H9 (cell line): ENCODE measurements at regions not wholly inside any gene's neighbourhood (a gene's known extent, or its start where the extent isn't known, plus 50 kb on each side); places are given as distances from the start of the nearest gene placed in this dataset.

Experiments
- DNase-seq: peaks from one replicate; pipeline ENCODE4 v3.0.0-alpha.2; 2017
- H2AFZ ChIP-seq: one replicate; pipeline ENCODE4 v1.6.1; 2013; ENCODE audit warnings: mild to moderate bottlenecking, low read length, control low read depth, moderate library complexity
- H2AK5ac ChIP-seq: 2 replicates; pipeline ENCODE4 v1.6.1; 2013; ENCODE audit warnings: low read length, control low read depth, mixed read lengths; ENCODE audit not compliant: insufficient read length
- H2BK120ac ChIP-seq: one replicate; pipeline ENCODE4 v1.6.1; 2013; ENCODE audit warnings: low read depth, mild to moderate bottlenecking, low read length, control low read depth, inconsistent platforms; ENCODE audit not compliant: poor library complexity, severe bottlenecking
- H2BK12ac ChIP-seq: 2 replicates; pipeline ENCODE4 v1.6.1; 2013; ENCODE audit warnings: low read length, control low read depth, mixed read lengths, low read depth; ENCODE audit not compliant: insufficient read length
- H2BK15ac ChIP-seq: 2 replicates; pipeline ENCODE4 v1.6.1; 2013; ENCODE audit warnings: low read depth, low read length, control low read depth
- H2BK20ac ChIP-seq: one replicate; pipeline ENCODE4 v1.6.1; 2013; ENCODE audit warnings: low read depth, mild to moderate bottlenecking, low read length, control low read depth, inconsistent platforms; ENCODE audit not compliant: poor library complexity, severe bottlenecking
- H2BK5ac ChIP-seq: 2 replicates; pipeline ENCODE4 v1.6.1; 2013; ENCODE audit warnings: low read length, control low read depth, mixed read lengths; ENCODE audit not compliant: insufficient read length
- H3K14ac ChIP-seq: 2 replicates; pipeline ENCODE4 v1.6.1; 2013; ENCODE audit warnings: low read length, control low read depth; ENCODE audit not compliant: insufficient read depth
- H3K18ac ChIP-seq: 2 replicates; pipeline ENCODE4 v1.6.1; 2013; ENCODE audit warnings: low read depth, mild to moderate bottlenecking, mixed read lengths, low read length, control low read depth; ENCODE audit not compliant: insufficient read length
- H3K23ac ChIP-seq: 2 replicates; pipeline ENCODE4 v1.6.1; 2013; ENCODE audit warnings: low read length, control low read depth, mixed read lengths, low read depth; ENCODE audit not compliant: insufficient read length
- H3K23me2 ChIP-seq: 2 replicates; pipeline ENCODE4 v1.6.1; 2013; ENCODE audit warnings: low read depth, mild to moderate bottlenecking, mixed read lengths, low read length, control low read depth; ENCODE audit not compliant: insufficient read length, poor library complexity, severe bottlenecking
- H3K27ac ChIP-seq: 2 replicates; pipeline ENCODE4 v1.5.1; 2013; ENCODE audit warnings: low read length, control low read depth, mixed read lengths, low read depth; ENCODE audit not compliant: insufficient read length
- H3K27me3 ChIP-seq: 2 replicates; pipeline ENCODE4 v1.6.1; 2013; ENCODE audit warnings: low read length, control low read depth, inconsistent platforms; ENCODE audit not compliant: insufficient read depth
- H3K4ac ChIP-seq: 2 replicates; pipeline ENCODE4 v1.6.1; 2013; ENCODE audit warnings: low read depth, mild to moderate bottlenecking, control low read depth, inconsistent platforms, low read length, moderate library complexity
- H3K4me1 ChIP-seq: 2 replicates; pipeline ENCODE4 v1.6.1; 2013; ENCODE audit warnings: low read length, control low read depth, inconsistent platforms; ENCODE audit not compliant: insufficient read depth
- H3K4me2 ChIP-seq: 2 replicates; pipeline ENCODE4 v1.6.1; 2013; ENCODE audit warnings: low read length, control low read depth, mixed read lengths; ENCODE audit not compliant: insufficient read length, insufficient read depth
- H3K56ac ChIP-seq: 2 replicates; pipeline ENCODE4 v1.6.1; 2013; ENCODE audit warnings: low read depth, mild to moderate bottlenecking, mixed read lengths, low read length, control low read depth; ENCODE audit not compliant: insufficient read length
- H3K79me1 ChIP-seq: 2 replicates; pipeline ENCODE4 v1.6.1; 2013; ENCODE audit warnings: low read depth, mild to moderate bottlenecking, moderate library complexity, low read length, control low read depth, inconsistent platforms; ENCODE audit not compliant: insufficient read depth, poor library complexity, severe bottlenecking
- H3K79me2 ChIP-seq: 2 replicates; pipeline ENCODE4 v1.6.1; 2013; ENCODE audit warnings: low read length, control low read depth, inconsistent platforms; ENCODE audit not compliant: insufficient read depth
- H3K9ac ChIP-seq: 2 replicates; pipeline ENCODE4 v1.6.1; 2013; ENCODE audit warnings: low read length, control low read depth, mixed read lengths; ENCODE audit not compliant: insufficient read length; ENCODE audit errors: extremely low read depth
- H3K9me3 ChIP-seq: one replicate; pipeline ENCODE4 v1.6.1; 2013; ENCODE audit warnings: low read depth, low read length, inconsistent platforms; ENCODE audit not compliant: control insufficient read depth
- H3T11ph ChIP-seq: one replicate; pipeline ENCODE4 v1.6.1; 2013; ENCODE audit warnings: mild to moderate bottlenecking, low read length, control low read depth, inconsistent platforms
- H4K20me1 ChIP-seq: one replicate; pipeline ENCODE4 v1.6.1; 2013; ENCODE audit not compliant: control insufficient read depth, insufficient read length, insufficient read depth
- H4K5ac ChIP-seq: 2 replicates; pipeline ENCODE4 v1.6.1; 2013; ENCODE audit warnings: low read depth, mild to moderate bottlenecking, mixed read lengths, low read length, control low read depth; ENCODE audit not compliant: insufficient read length
- H4K8ac ChIP-seq: replicated peaks from 2 replicates; pipeline ENCODE4 v1.6.1; 2013; ENCODE audit warnings: low read length, control low read depth, mixed read lengths, low read depth; ENCODE audit not compliant: insufficient read length
- H4K91ac ChIP-seq: 2 replicates; pipeline ENCODE4 v1.6.1; 2013; ENCODE audit warnings: low read depth, mild to moderate bottlenecking, moderate library complexity, mixed read lengths, low read length, control low read depth; ENCODE audit not compliant: insufficient read length
- H3K27ac Mint-ChIP-seq, 3 experiments: 2 replicates in 2 of 3; 3 replicates in 1 of 3; pipeline ENCODE4 v1.8.0; 2020 to 2021; ENCODE audit warnings: mixed read lengths in 3 of 3, mild to moderate bottlenecking in 1 of 3, moderate library complexity in 1 of 3
- H3K27me3 Mint-ChIP-seq: 2 replicates; pipeline ENCODE4 v1.8.0; 2021; ENCODE audit warnings: low read depth, mild to moderate bottlenecking, moderate library complexity, mixed read lengths
- H3K36me3 Mint-ChIP-seq, 3 experiments: 2 replicates in 2 of 3; 3 replicates in 1 of 3; pipeline ENCODE4 v1.8.0; 2020 to 2021; ENCODE audit warnings: low read depth in 3 of 3, mixed read lengths in 3 of 3; ENCODE audit not compliant: insufficient read depth in 1 of 3
- H3K4me1 Mint-ChIP-seq, 2 experiments: 2 replicates each; pipeline ENCODE4 v1.8.0; 2020; ENCODE audit warnings: mixed read lengths in 2 of 2
- H3K4me3 Mint-ChIP-seq, 2 experiments: 2 replicates in 1 of 2; 3 replicates in 1 of 2; pipeline ENCODE4 v1.8.0; 2020 to 2021; ENCODE audit warnings: mild to moderate bottlenecking in 2 of 2, mixed read lengths in 2 of 2, moderate library complexity in 1 of 2
- H3K9me3 Mint-ChIP-seq, 2 experiments: 2 replicates in 1 of 2; 3 replicates in 1 of 2; pipeline ENCODE4 v1.8.0; 2020; ENCODE audit warnings: mild to moderate bottlenecking in 2 of 2, mixed read lengths in 2 of 2, moderate library complexity in 1 of 2
- WGBS: extraction: QIAGEN DNeasy Blood & Tissue Kit; methylation state at CpG from one replicate; pipeline ENCODE4 v1.1.7; 2013; ENCODE audit warnings: missing lambda C conversion rate, low lambda C conversion rate, mixed read lengths; ENCODE audit not compliant: insufficient read length; ENCODE audit errors: extremely low coverage; 5-methylcytosine and 5-hydroxymethylcytosine counted together
- TF ChIP-seq, protein P1 (sequence below): fragments of 200-600 bp; sonication (generic); conservative IDR thresholded peaks from 3 replicates; pipeline ENCODE4 v1.8.0; 2021; ENCODE audit warnings: antibody characterized with exemption, mild to moderate bottlenecking

DNA sequence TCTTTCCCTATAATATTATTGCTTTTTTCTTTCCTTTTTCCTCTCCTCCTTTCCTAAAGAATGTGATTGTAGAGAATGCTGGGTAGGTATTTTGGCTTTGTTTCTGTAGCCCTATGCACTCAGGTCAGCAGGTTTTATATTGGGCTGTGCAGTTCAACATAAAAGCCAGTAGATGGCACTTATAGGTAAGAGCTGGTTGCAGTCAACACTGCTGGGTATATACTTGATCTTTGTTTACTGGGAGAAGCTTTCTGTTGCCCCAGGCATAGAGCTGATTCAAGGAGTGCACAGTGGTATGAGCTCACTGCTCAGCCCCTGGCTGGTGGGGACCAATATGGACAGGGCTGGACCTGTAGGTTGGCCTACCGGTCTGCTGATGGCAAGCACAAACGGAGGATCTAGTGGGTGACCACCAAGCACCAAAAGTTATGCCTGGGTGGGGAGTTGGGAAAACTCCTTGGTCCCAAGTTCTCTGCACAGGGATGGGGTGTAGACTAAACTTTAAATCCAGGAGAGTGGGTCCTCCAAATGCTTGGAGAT is 378.9 kb downstream of the PMP22 start:
- Histone ChIP-seq H4K20me1 (no peaks in the 10 kb centered on the region), H2BK120ac (no peak overlapping the region), H2AK5ac (no peak overlapping the region), H2BK12ac (no peak overlapping the region), H3K4ac (no peak overlapping the region), H3K9ac (no peak overlapping the region), H3K27ac (no peak overlapping the region), H3K18ac (no peak overlapping the region), H3K79me2 (no peaks in the 10 kb centered on the region), H3T11ph (no peak overlapping the region), H2BK15ac (no peak overlapping the region), H4K8ac (no peak overlapping the region), H3K14ac (no peak overlapping the region), H3K79me1 (no peaks in the 10 kb centered on the region), H3K27me3 (no peaks in the 10 kb centered on the region), H3K9me3 (no peaks in the 10 kb centered on the region), H2AFZ (no peak overlapping the region), H3K56ac (no peak overlapping the region), H3K4me2 (no peak overlapping the region), H3K4me1 (no peaks in the 10 kb centered on the region), H3K23me2 (no peaks in the 10 kb centered on the region), H2BK5ac (no peak overlapping the region), H4K91ac (no peak overlapping the region), H3K23ac (no peak overlapping the region), H2BK20ac (no peak overlapping the region), H4K5ac (no peak overlapping the region)
- H3K4me3 Mint-ChIP-seq: no peak overlapping the region
- no peaks in the 10 kb centered on the region; the same call in 1 of the 2 replicates for H3K27me3 Mint-ChIP-seq
- H3K36me3 Mint-ChIP-seq: peaks cover 2 to 32% (median 12%) of the 10 kb centered on the region in 3 experiments; a peak in 6 of 7 replicates
- peaks cover 28 to 47% of the 10 kb centered on the region in 2 experiments for H3K9me3 Mint-ChIP-seq
- DNase-seq: peak; percentile 50
- H3K27ac Mint-ChIP-seq: peak overlapping the region in 1 of 3 experiments; percentile 82; a peak in 2 of 7 replicates
- no CpG with 5 or more reads among the region's 2 CpGs for WGBS
- peaks cover 0 to 2% of the 10 kb centered on the region in 2 experiments; a peak in 1 of 4 replicates for H3K4me1 Mint-ChIP-seq
- TF ChIP-seq, protein P1, sequence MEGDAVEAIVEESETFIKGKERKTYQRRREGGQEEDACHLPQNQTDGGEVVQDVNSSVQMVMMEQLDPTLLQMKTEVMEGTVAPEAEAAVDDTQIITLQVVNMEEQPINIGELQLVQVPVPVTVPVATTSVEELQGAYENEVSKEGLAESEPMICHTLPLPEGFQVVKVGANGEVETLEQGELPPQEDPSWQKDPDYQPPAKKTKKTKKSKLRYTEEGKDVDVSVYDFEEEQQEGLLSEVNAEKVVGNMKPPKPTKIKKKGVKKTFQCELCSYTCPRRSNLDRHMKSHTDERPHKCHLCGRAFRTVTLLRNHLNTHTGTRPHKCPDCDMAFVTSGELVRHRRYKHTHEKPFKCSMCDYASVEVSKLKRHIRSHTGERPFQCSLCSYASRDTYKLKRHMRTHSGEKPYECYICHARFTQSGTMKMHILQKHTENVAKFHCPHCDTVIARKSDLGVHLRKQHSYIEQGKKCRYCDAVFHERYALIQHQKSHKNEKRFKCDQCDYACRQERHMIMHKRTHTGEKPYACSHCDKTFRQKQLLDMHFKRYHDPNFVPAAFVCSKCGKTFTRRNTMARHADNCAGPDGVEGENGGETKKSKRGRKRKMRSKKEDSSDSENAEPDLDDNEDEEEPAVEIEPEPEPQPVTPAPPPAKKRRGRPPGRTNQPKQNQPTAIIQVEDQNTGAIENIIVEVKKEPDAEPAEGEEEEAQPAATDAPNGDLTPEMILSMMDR: peak; percentile 71
